BE2C (cell line): ENCODE measurements at regions not wholly inside any gene's neighbourhood (a gene's known extent, or its start where the extent isn't known, plus 50 kb on each side); places are given as distances from the start of the nearest gene placed in this dataset.
A peak's percentile ranks its signal among the peaks of the same experiment; 100 is the strongest.

Experiments
- DNase-seq: peaks from one replicate; pipeline ENCODE4 v3.0.0-alpha.2; 2020
- H3K27me3 ChIP-seq: fragments of 250-450 bp; sonication (Bioruptor Pico); 2 replicates; pipeline ENCODE4 v1.5.1; 2020; ENCODE audit warnings: mild to moderate bottlenecking
- H3K36me3 ChIP-seq: fragments of 250-450 bp; sonication (Bioruptor Pico); 2 replicates; pipeline ENCODE4 v1.5.1; 2020; ENCODE audit warnings: mild to moderate bottlenecking
- H3K4me1 ChIP-seq: fragments of 250-450 bp; sonication (Bioruptor Pico); 2 replicates; pipeline ENCODE4 v1.5.1; 2020
- H3K4me3 ChIP-seq: 2 replicates; pipeline ENCODE4 v1.5.1; 2011; ENCODE audit warnings: low read depth, low read length
- H3K9me3 ChIP-seq: fragments of 250-450 bp; sonication (Bioruptor Pico); 2 replicates; pipeline ENCODE4 v1.5.1; 2020
- CTCF ChIP-seq: IDR thresholded peaks from 2 replicates; pipeline ENCODE4 v1.5.1; 2012; ENCODE audit warnings: mild to moderate bottlenecking, low read depth, low read length

- TF ChIP-seq CTCF = no peak
- no peaks in the 10 kb centered on the region for H3K4me1 ChIP-seq
- H3K9me3 ChIP-seq = no peaks in the 10 kb centered on the region
- no peak overlapping the region for H3K4me3 ChIP-seq
- no peak for DNase-seq
- H3K27me3 ChIP-seq = no peaks in the 10 kb centered on the region
- H3K36me3 ChIP-seq = no peaks in the 10 kb centered on the region
Observed at GRCh38 chr1:187921426-187921825, 1092.7 kb downstream of the PLA2G4A start.

- no peak for DNase-seq
- no peak for TF ChIP-seq CTCF
Observed at GRCh38 chr1:187922255-187922654, 1093.5 kb downstream of the PLA2G4A start.

GRCh38 chr1:187924252-187924651 is 1095.5 kb downstream of the PLA2G4A start:
- Histone ChIP-seq H3K4me3 (no peak overlapping the region), H3K36me3 (no peaks in the 10 kb centered on the region), H3K4me1 (peaks cover 8% of the 10 kb centered on the region), H3K27me3 (no peaks in the 10 kb centered on the region), H3K9me3 (no peaks in the 10 kb centered on the region)
- DNase-seq = no peak
- TF ChIP-seq CTCF = no peak

More at GRCh38 chr1:187922255-187922654, 1093.5 kb downstream of the PLA2G4A start:
- Histone ChIP-seq H3K9me3 (no peaks in the 10 kb centered on the region), H3K4me3 (no peak overlapping the region), H3K36me3 (no peaks in the 10 kb centered on the region), H3K4me1 (no peaks in the 10 kb centered on the region), H3K27me3 (no peaks in the 10 kb centered on the region)

- peaks cover 8% of the 10 kb centered on the region for H3K4me1 ChIP-seq
- TF ChIP-seq CTCF = peak; percentile 60
- H3K36me3 ChIP-seq = no peaks in the 10 kb centered on the region
- H3K9me3 ChIP-seq = no peaks in the 10 kb centered on the region; the same call in 1 of the 2 replicates
- no peak overlapping the region for H3K4me3 ChIP-seq
- peak; percentile 48 for DNase-seq
- no peaks in the 10 kb centered on the region; the same call in 1 of the 2 replicates for H3K27me3 ChIP-seq
Observed at GRCh38 chr1:187928288-187928687, 1099.5 kb downstream of the PLA2G4A start.

- Histone ChIP-seq H3K27me3 (no peaks in the 10 kb centered on the region; the same call in 1 of the 2 replicates), H3K9me3 (no peaks in the 10 kb centered on the region; the same call in 1 of the 2 replicates), H3K36me3 (no peaks in the 10 kb centered on the region), H3K4me3 (no peak overlapping the region), H3K4me1 (peaks cover 8% of the 10 kb centered on the region)
- no peak for DNase-seq
- TF ChIP-seq CTCF = no peak
Observed at GRCh38 chr1:187928696-187929095, 1099.9 kb downstream of the PLA2G4A start.

- no peak for DNase-seq
- H3K4me1 ChIP-seq = peaks cover 8% of the 10 kb centered on the region
- H3K27me3 ChIP-seq = no peaks in the 10 kb centered on the region; the same call in 1 of the 2 replicates
- H3K36me3 ChIP-seq = no peaks in the 10 kb centered on the region
- TF ChIP-seq CTCF = no peak
- H3K4me3 ChIP-seq = no peak overlapping the region
- H3K9me3 ChIP-seq = no peaks in the 10 kb centered on the region; the same call in 1 of the 2 replicates
Observed at GRCh38 chr1:187931776-187932175, 1103.0 kb downstream of the PLA2G4A start.
